ENCODE measurements at regions not wholly inside any gene's neighbourhood (a gene's known extent, or its start where the extent isn't known, plus 50 kb on each side); places are given as distances from the start of the nearest gene placed in this dataset.

DNA sequence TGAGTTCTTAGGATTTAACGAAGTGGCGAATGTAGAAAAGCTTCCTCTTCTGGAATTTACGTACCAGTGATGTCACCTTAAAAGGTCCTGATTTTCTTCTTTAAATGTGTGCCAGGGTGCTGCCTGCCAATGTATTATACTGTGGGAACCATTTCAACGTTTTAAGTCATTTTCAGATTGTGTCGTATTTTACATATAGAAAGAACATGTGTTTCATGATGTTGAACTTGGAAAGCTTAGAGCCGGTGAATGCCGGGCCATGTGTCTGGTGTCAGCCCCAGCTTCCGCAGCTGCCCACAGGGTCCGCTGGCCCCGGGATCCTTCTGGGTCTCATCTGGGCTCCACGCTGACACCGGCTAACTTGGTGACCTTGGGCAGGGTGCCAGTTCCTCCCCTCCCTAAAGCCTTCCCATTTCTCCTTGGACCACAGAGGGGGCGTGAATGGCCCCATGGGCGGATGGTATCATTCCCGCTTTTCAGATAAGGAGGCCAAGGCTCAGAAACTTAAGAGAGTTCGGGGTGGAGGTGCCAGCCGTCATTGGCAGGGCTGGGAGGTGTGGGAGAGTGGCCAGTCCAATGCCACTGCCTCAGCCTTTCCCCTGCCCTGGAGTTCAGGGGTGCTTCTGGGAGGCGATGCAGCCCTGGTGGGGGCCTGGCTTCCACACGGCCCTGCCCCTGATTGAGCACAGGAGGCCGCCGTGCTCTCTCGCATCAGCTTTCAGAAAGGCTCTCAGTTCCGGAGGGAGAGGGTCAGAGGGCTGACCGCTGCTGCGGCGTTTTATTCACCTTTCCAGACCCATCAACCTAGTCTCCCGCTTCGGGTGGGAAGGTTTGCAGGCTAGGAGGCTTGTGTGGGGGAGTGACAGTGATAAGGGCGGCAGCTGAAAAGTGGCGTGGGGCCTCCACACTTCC is 68.8 kb upstream of the CIBAR2 start:
- no peak overlapping the region for H3K4me3 ChIP-seq
- no peak overlapping the region for H3K27ac ChIP-seq
- no peaks in the 10 kb centered on the region for H3K27me3 ChIP-seq
- H3K9me3 ChIP-seq = no peaks in the 10 kb centered on the region
- intact Hi-C loops (cut with DNase I) = no loop called here
- no peak for DNase-seq (ENCODE audit: extremely low spot score in 2 of 2)
- H3K36me3 ChIP-seq = peaks cover 0 to 4% of the 10 kb centered on the region in 2 donors
- H3K4me1 ChIP-seq = no peaks in the 10 kb centered on the region
- TF ChIP-seq POLR2AphosphoS5 (IDR thresholded peaks at IDR 0.05; ENCODE audit: insufficient read depth in 1 of 2, low read depth in 1 of 2) (no peak), POLR2A (IDR thresholded peaks at IDR 0.05) (no peak)
- TF ChIP-seq, protein P1, sequence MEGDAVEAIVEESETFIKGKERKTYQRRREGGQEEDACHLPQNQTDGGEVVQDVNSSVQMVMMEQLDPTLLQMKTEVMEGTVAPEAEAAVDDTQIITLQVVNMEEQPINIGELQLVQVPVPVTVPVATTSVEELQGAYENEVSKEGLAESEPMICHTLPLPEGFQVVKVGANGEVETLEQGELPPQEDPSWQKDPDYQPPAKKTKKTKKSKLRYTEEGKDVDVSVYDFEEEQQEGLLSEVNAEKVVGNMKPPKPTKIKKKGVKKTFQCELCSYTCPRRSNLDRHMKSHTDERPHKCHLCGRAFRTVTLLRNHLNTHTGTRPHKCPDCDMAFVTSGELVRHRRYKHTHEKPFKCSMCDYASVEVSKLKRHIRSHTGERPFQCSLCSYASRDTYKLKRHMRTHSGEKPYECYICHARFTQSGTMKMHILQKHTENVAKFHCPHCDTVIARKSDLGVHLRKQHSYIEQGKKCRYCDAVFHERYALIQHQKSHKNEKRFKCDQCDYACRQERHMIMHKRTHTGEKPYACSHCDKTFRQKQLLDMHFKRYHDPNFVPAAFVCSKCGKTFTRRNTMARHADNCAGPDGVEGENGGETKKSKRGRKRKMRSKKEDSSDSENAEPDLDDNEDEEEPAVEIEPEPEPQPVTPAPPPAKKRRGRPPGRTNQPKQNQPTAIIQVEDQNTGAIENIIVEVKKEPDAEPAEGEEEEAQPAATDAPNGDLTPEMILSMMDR (IDR thresholded peaks at IDR 0.05) = no peak

DNA sequence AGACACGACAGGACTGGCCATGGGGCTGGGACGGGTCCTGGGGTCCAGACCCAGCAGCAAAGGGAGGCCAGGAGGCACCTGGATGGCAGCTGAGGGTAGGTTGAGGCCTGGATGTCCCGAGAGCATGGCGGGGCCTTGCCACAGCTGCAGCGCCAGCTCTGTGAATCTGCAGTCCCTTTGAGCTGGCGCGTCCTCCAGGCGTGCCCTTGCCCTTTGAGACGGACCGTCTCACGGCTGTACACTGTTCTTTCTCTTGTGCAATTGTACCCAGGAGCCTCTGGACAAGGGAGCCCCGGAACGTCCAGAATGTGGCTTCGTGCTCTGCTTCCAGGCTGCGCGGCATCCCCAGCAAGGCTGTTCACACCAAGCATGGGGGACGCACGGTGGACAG is 69.5 kb upstream of the CIBAR2 start:
- no peak overlapping the region for H3K4me3 ChIP-seq
- TF ChIP-seq POLR2AphosphoS5 (IDR thresholded peaks at IDR 0.05; ENCODE audit: insufficient read depth in 1 of 2, low read depth in 1 of 2) = no peak
- TF ChIP-seq, protein P1 (IDR thresholded peaks at IDR 0.05) = no peak
- no peak for TF ChIP-seq POLR2A (IDR thresholded peaks at IDR 0.05)
- intact Hi-C loops (cut with DNase I) = no loop called here
- no peaks in the 10 kb centered on the region for H3K4me1 ChIP-seq
- DNase-seq (ENCODE audit: extremely low spot score in 2 of 2) = no peak
- H3K9me3 ChIP-seq = no peaks in the 10 kb centered on the region
- no peaks in the 10 kb centered on the region for H3K27me3 ChIP-seq
- peaks cover 0 to 4% of the 10 kb centered on the region in 2 donors for H3K36me3 ChIP-seq
- H3K27ac ChIP-seq = no peak overlapping the region

DNA sequence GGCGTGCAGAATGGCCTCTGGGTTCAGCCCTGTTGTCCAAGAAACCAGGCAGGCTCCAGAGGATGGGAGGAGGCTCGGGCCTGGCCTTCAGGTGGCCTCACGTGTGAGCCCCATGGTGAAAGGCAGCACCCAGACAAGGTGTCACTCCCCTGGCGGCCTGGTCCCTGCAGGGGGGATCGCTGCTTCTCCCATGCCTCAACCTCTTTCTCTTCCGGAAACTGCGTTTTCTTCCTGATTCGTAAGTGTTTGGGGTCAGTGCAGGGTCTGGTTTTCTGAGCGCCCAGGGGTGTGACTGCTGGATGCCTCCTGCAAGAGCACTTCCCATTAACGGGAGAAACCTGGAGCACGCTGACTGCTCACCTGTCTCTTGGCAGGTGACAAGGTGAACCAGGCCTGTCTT is 70.0 kb upstream of the CIBAR2 start:
- H3K27me3 ChIP-seq = no peaks in the 10 kb centered on the region
- no peak for DNase-seq (ENCODE audit: extremely low spot score in 2 of 2)
- H3K27ac ChIP-seq = no peak overlapping the region
- H3K9me3 ChIP-seq = no peaks in the 10 kb centered on the region
- no peak overlapping the region for H3K4me3 ChIP-seq
- H3K4me1 ChIP-seq = no peaks in the 10 kb centered on the region
- no peak for TF ChIP-seq POLR2A (IDR thresholded peaks at IDR 0.05)
- TF ChIP-seq POLR2AphosphoS5 (IDR thresholded peaks at IDR 0.05; ENCODE audit: insufficient read depth in 1 of 2, low read depth in 1 of 2) = no peak
- TF ChIP-seq, protein P1 (IDR thresholded peaks at IDR 0.05) = no peak
- intact Hi-C loops (cut with DNase I) = no loop called here
- H3K36me3 ChIP-seq = peaks cover 0 to 4% of the 10 kb centered on the region in 2 donors

DNA sequence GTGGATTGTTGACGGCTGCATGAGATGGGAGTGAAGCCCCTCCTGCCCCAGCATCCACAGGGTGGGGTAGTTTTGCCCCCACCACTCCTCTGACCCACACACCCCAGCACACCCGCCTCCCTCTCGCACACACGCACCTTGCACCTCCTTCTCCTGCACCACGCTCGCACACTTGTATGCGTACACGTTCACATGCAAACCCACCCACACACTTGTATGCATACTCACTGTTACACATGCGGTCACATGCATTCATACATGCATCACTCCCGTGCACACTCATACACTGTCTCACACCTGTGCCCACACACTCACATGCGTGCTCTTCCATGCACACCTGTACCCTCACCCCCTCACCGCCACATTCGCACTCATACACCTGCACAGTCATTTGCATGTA is 70.5 kb upstream of the CIBAR2 start:
- H3K27me3 ChIP-seq = no peaks in the 10 kb centered on the region

More for the DNA sequence above, 70.5 kb upstream of the CIBAR2 start:
- TF ChIP-seq, protein P1 (IDR thresholded peaks at IDR 0.05) = no peak
- TF ChIP-seq POLR2A (IDR thresholded peaks at IDR 0.05) (no peak), POLR2AphosphoS5 (IDR thresholded peaks at IDR 0.05; ENCODE audit: insufficient read depth in 1 of 2, low read depth in 1 of 2) (no peak)
- DNase-seq (ENCODE audit: extremely low spot score in 2 of 2) = no peak
- Histone ChIP-seq H3K36me3 (peaks cover 0 to 4% of the 10 kb centered on the region in 2 donors), H3K9me3 (no peaks in the 10 kb centered on the region), H3K4me1 (no peaks in the 10 kb centered on the region), H3K4me3 (no peak overlapping the region), H3K27ac (no peak overlapping the region)
- intact Hi-C loops (cut with DNase I) = no loop called here

All from vagina (tissue), 2 donors.